ENCODE measurements at regions not wholly inside any gene's neighbourhood (a gene's known extent, or its start where the extent isn't known, plus 50 kb on each side); places are given as distances from the start of the nearest gene placed in this dataset.
"Not testable (repeated sequence)": the region's sequence is repeated elsewhere in the genome, so short reads cannot be mapped to it uniquely, and the experiment has no call there.

DNA sequence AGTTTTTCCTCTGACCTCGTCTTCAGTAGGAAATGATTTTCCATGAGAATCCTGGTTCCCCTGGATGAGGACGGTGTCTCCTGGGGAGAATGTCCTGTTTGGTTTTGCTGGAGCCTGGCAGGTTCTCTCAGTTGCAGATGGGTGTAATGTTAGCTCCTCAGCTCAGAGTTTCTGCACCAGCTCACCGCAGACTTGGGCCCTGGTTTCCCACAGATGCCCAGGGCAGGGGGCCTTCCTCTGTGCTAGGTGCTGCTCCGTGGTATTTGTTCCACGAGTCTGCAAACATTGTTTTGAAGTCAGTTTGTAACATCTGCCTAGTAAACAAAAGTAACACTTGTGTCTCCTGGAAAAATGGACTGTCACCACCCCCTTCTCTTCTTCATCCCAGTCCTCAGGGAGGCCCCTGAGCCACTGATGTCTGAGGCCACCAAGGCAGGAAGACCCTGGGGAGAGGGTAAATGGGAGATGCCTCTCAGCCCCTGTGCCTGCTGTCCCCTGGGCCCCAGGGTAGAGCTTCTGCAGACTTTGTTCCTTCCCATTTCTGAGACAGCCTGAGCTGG, 67.3 kb upstream of the ANTXRL start:
- TF ChIP-seq, protein P1, sequence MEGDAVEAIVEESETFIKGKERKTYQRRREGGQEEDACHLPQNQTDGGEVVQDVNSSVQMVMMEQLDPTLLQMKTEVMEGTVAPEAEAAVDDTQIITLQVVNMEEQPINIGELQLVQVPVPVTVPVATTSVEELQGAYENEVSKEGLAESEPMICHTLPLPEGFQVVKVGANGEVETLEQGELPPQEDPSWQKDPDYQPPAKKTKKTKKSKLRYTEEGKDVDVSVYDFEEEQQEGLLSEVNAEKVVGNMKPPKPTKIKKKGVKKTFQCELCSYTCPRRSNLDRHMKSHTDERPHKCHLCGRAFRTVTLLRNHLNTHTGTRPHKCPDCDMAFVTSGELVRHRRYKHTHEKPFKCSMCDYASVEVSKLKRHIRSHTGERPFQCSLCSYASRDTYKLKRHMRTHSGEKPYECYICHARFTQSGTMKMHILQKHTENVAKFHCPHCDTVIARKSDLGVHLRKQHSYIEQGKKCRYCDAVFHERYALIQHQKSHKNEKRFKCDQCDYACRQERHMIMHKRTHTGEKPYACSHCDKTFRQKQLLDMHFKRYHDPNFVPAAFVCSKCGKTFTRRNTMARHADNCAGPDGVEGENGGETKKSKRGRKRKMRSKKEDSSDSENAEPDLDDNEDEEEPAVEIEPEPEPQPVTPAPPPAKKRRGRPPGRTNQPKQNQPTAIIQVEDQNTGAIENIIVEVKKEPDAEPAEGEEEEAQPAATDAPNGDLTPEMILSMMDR (conservative IDR thresholded peaks at IDR 0.05): not testable (repeated sequence)
- TF ChIP-seq EZH2 (IDR thresholded peaks at IDR 0.05; ENCODE audit: low read depth): not testable (repeated sequence)

Measured in PC-9 (cell line).